ENCODE measurements at regions not wholly inside any gene's neighbourhood (a gene's known extent, or its start where the extent isn't known, plus 50 kb on each side); places are given as distances from the start of the nearest gene placed in this dataset.
"Not testable (repeated sequence)": the region's sequence is repeated elsewhere in the genome, so short reads cannot be mapped to it uniquely, and the experiment has no call there.

- no peak overlapping the region for H3K4me3 ChIP-seq (ENCODE audit: low read length)
- H3K9me3 ChIP-seq (ENCODE audit: control insufficient read depth, low read depth, low read length): no peaks in the 10 kb centered on the region
- no peaks in the 10 kb centered on the region for H3K4me1 ChIP-seq (ENCODE audit: control insufficient read depth, insufficient read depth, low read length)
- 83% methylated on average over 1 of the region's 1 CpG for WGBS (ENCODE audit: insufficient coverage, low lambda C conversion rate)
- no peaks in the 10 kb centered on the region for H3K27me3 ChIP-seq (ENCODE audit: control insufficient read depth, insufficient read depth, low read length)
- H3K27ac ChIP-seq (ENCODE audit: low read length): no peak overlapping the region
- no peaks in the 10 kb centered on the region for H3K36me3 ChIP-seq (ENCODE audit: control insufficient read depth, insufficient read depth, low read length)
- DNase-seq: no peak
Measured at GRCh38 chr5:21391506-21391905, 1403.5 kb upstream of the CDH18 start.

DNA sequence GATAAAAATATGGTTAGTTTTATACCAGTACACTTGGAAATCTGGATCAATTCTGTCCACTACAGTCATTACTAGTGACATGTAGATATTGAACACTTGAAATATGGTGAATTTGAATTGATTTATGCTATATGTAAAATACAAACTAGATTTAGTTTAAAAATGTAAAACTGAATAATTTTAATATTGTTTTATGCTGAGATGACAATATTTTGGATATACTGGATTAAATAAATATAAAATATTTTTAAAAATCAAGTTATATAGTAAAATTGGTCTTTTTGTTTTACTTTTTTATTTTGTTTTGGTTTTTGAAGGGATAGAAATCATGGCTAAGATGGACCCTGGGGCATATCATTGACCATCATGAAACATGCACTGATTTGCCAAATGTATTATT is 1372.8 kb upstream of the CDH18 start:
- not testable (repeated sequence) for H3K9me3 ChIP-seq (ENCODE audit: control insufficient read depth, low read depth, low read length); DNase-seq; H3K4me3 ChIP-seq (ENCODE audit: low read length); H3K4me1 ChIP-seq (ENCODE audit: control insufficient read depth, insufficient read depth, low read length); H3K27ac ChIP-seq (ENCODE audit: low read length); H3K27me3 ChIP-seq (ENCODE audit: control insufficient read depth, insufficient read depth, low read length); H3K36me3 ChIP-seq (ENCODE audit: control insufficient read depth, insufficient read depth, low read length)

DNA sequence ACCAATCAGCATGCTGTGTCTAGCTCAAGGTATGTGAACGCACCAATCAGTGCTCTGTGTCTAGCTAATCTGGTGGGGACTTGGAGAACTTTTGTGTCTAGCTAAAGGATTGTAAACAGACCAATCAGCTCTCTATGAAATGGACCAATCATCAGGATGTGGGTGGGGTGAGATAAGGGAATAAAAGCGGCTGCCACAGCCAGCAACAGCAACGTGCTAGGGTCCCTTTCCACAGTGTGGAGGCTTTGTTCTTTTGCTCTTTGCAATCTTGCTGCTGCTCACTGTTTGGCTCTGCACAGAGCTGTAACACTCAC is 1353.9 kb upstream of the CDH18 start:
- H3K9me3 ChIP-seq (ENCODE audit: control insufficient read depth, low read depth, low read length); H3K27me3 ChIP-seq (ENCODE audit: control insufficient read depth, insufficient read depth, low read length); H3K4me1 ChIP-seq (ENCODE audit: control insufficient read depth, insufficient read depth, low read length); H3K4me3 ChIP-seq (ENCODE audit: low read length); H3K27ac ChIP-seq (ENCODE audit: low read length); H3K36me3 ChIP-seq (ENCODE audit: control insufficient read depth, insufficient read depth, low read length): not testable (repeated sequence)
- DNase-seq: peak in 1 of 2 donors; percentile 3
- WGBS (ENCODE audit: insufficient coverage, low lambda C conversion rate): no CpG with 5 or more reads among the region's 3 CpGs

- not testable (repeated sequence) for H3K27ac ChIP-seq (ENCODE audit: low read length); H3K9me3 ChIP-seq (ENCODE audit: control insufficient read depth, low read depth, low read length); H3K27me3 ChIP-seq (ENCODE audit: control insufficient read depth, insufficient read depth, low read length); H3K4me1 ChIP-seq (ENCODE audit: control insufficient read depth, insufficient read depth, low read length); H3K4me3 ChIP-seq (ENCODE audit: low read length); H3K36me3 ChIP-seq (ENCODE audit: control insufficient read depth, insufficient read depth, low read length)
- DNase-seq: peak in 1 of 2 donors; percentile 8
- WGBS (ENCODE audit: insufficient coverage, low lambda C conversion rate): no CpG with 5 or more reads among the region's 68 CpGs
Measured at GRCh38 chr5:21341203-21341947, 1353.4 kb upstream of the CDH18 start.

GRCh38 chr5:21340233-21340632 is 1352.2 kb upstream of the CDH18 start:
- not testable (repeated sequence) for H3K27me3 ChIP-seq (ENCODE audit: control insufficient read depth, insufficient read depth, low read length)

DNA sequence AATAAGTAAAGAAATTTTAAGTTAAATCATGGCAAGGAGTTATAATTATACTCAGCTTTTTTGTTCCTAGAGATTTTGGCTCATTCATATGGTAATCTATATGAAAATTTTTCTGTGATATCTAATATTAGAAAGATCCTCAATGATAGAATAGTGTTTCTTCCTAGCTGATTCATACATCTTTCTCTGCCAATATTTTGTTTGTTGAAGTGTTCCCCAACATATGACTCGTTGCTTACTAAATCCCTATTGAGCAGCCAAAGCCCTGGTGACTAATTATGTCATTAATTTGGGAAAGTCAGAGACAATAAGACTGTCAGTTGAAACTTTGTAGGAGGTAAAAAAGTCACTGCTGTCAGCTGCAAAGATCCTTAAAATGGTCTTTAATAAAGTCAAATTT is 1348.5 kb upstream of the CDH18 start:
- H3K36me3 ChIP-seq (ENCODE audit: control insufficient read depth, insufficient read depth, low read length); H3K4me1 ChIP-seq (ENCODE audit: control insufficient read depth, insufficient read depth, low read length); H3K27ac ChIP-seq (ENCODE audit: low read length); H3K4me3 ChIP-seq (ENCODE audit: low read length); H3K27me3 ChIP-seq (ENCODE audit: control insufficient read depth, insufficient read depth, low read length); DNase-seq; H3K9me3 ChIP-seq (ENCODE audit: control insufficient read depth, low read depth, low read length): not testable (repeated sequence)
- WGBS (ENCODE audit: insufficient coverage, low lambda C conversion rate): no CpG with 5 or more reads among the region's 1 CpG

More at GRCh38 chr5:21340233-21340632, 1352.2 kb upstream of the CDH18 start:
- H3K4me3 ChIP-seq (ENCODE audit: low read length); H3K9me3 ChIP-seq (ENCODE audit: control insufficient read depth, low read depth, low read length); H3K36me3 ChIP-seq (ENCODE audit: control insufficient read depth, insufficient read depth, low read length); H3K27ac ChIP-seq (ENCODE audit: low read length); DNase-seq; H3K4me1 ChIP-seq (ENCODE audit: control insufficient read depth, insufficient read depth, low read length): not testable (repeated sequence)
- no CpG with 5 or more reads among the region's 3 CpGs for WGBS (ENCODE audit: insufficient coverage, low lambda C conversion rate)

DNA sequence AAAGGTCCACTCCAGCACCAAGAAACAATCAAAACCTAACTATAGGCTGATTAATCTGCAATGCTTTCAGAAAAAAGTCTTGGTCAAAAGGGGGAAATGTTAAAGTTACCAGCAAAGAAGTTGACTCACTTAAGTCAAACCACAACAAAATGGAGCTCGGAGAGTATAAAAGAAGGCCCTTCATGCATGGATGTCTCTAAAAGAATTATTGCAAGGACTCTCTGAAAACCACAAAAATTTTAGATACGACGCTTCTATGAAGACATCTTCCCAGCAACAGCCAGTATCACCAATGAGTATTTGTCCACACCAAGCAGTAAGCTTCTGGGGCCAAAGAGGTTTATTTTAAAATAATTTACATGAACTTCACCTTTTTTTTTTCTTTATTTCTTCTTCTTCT is 1327.4 kb upstream of the CDH18 start:
- H3K27me3 ChIP-seq (ENCODE audit: control insufficient read depth, insufficient read depth, low read length); H3K27ac ChIP-seq (ENCODE audit: low read length); DNase-seq; H3K36me3 ChIP-seq (ENCODE audit: control insufficient read depth, insufficient read depth, low read length); H3K4me3 ChIP-seq (ENCODE audit: low read length); H3K9me3 ChIP-seq (ENCODE audit: control insufficient read depth, low read depth, low read length); H3K4me1 ChIP-seq (ENCODE audit: control insufficient read depth, insufficient read depth, low read length): not testable (repeated sequence)
- WGBS (ENCODE audit: insufficient coverage, low lambda C conversion rate): no CpG with 5 or more reads among the region's 3 CpGs

GRCh38 chr5:21301205-21301604 is 1313.2 kb upstream of the CDH18 start:
- H3K27ac ChIP-seq (ENCODE audit: low read length); H3K9me3 ChIP-seq (ENCODE audit: control insufficient read depth, low read depth, low read length); H3K27me3 ChIP-seq (ENCODE audit: control insufficient read depth, insufficient read depth, low read length); H3K4me3 ChIP-seq (ENCODE audit: low read length); DNase-seq; H3K4me1 ChIP-seq (ENCODE audit: control insufficient read depth, insufficient read depth, low read length); H3K36me3 ChIP-seq (ENCODE audit: control insufficient read depth, insufficient read depth, low read length): not testable (repeated sequence)

DNA sequence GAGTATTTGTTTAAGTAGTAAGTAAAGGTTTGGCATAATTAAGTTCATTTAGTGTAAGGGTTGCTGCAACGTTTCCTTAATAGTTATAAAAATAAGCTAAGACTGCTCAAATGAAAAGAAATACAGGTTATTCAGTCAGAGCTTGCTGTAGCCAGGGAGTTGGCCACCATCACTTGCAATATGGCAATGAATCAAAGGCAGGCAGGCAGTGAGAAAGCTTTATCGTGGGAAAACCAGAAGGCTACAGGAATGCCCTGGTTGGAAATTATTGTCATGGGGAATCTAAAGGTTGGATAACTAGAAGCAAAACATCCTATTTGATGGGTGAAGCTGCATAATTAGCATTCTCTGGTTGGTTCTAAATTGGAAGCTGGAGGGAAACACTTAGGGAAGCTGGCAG is 1286.4 kb upstream of the CDH18 start:
- not testable (repeated sequence) for H3K27me3 ChIP-seq (ENCODE audit: control insufficient read depth, insufficient read depth, low read length); H3K27ac ChIP-seq (ENCODE audit: low read length); DNase-seq; H3K4me1 ChIP-seq (ENCODE audit: control insufficient read depth, insufficient read depth, low read length); H3K36me3 ChIP-seq (ENCODE audit: control insufficient read depth, insufficient read depth, low read length); H3K9me3 ChIP-seq (ENCODE audit: control insufficient read depth, low read depth, low read length); H3K4me3 ChIP-seq (ENCODE audit: low read length)
- WGBS (ENCODE audit: insufficient coverage, low lambda C conversion rate): no CpG with 5 or more reads among the region's 2 CpGs

DNA sequence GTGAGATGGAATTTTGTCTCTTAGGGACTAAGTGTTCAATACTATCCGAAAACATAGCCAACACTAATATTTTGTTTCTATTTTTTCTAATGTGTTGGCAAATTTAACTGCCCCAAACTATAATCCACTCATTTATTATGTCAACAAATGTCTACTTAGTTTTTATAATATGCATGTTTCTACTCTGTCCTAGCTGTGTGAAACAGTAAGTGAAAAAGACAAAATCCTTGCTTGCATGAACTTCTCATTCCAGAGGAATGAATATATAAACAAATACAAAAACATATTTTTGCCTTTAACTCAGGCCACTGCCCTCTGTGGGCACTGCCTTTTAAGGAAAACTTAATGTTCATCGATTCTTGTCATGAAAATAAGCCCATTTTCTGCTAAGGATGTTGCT is 1275.4 kb upstream of the CDH18 start:
- Histone ChIP-seq H3K27ac (ENCODE audit: low read length) (no peak overlapping the region), H3K4me3 (ENCODE audit: low read length) (no peak overlapping the region), H3K4me1 (ENCODE audit: control insufficient read depth, insufficient read depth, low read length) (no peaks in the 10 kb centered on the region), H3K27me3 (ENCODE audit: control insufficient read depth, insufficient read depth, low read length) (no peaks in the 10 kb centered on the region), H3K36me3 (ENCODE audit: control insufficient read depth, insufficient read depth, low read length) (no peaks in the 10 kb centered on the region), H3K9me3 (ENCODE audit: control insufficient read depth, low read depth, low read length) (no peaks in the 10 kb centered on the region)
- DNase-seq: no peak
- WGBS (ENCODE audit: insufficient coverage, low lambda C conversion rate): 86% methylated on average over 1 of the region's 2 CpGs

- no peak for DNase-seq
- Histone ChIP-seq H3K27me3 (ENCODE audit: control insufficient read depth, insufficient read depth, low read length) (no peaks in the 10 kb centered on the region), H3K36me3 (ENCODE audit: control insufficient read depth, insufficient read depth, low read length) (no peaks in the 10 kb centered on the region), H3K27ac (ENCODE audit: low read length) (no peak overlapping the region), H3K4me1 (ENCODE audit: control insufficient read depth, insufficient read depth, low read length) (no peaks in the 10 kb centered on the region), H3K4me3 (ENCODE audit: low read length) (no peak overlapping the region), H3K9me3 (ENCODE audit: control insufficient read depth, low read depth, low read length) (no peaks in the 10 kb centered on the region)
- WGBS (ENCODE audit: insufficient coverage, low lambda C conversion rate): 79% methylated on average over 2 of the region's 3 CpGs
Measured at GRCh38 chr5:21254161-21254560, 1266.2 kb upstream of the CDH18 start.
